Breast epithelium (tissue), 4 donors: ENCODE measurements at regions not wholly inside any gene's neighbourhood (a gene's known extent, or its start where the extent isn't known, plus 50 kb on each side); places are given as distances from the start of the nearest gene placed in this dataset.

ENCODE experiments used
- DNase-seq, 2 donors: peaks; one replicate each; pipeline ENCODE4 v3.0.0-alpha.2; 2019; ENCODE audit warnings: low spot score in 2 of 2
- H3K27ac ChIP-seq, 2 donors: fragments of 200-600 bp; sonication (generic) in 1 of 2; one replicate each; pipeline ENCODE4 v1.5.1; 2016 to 2019; ENCODE audit warnings: mild to moderate bottlenecking in 1 of 2
- H3K27me3 ChIP-seq, 2 donors: fragments of 200-600 bp; sonication (generic) in 1 of 2; one replicate each; pipeline versions ENCODE4 v1.5.1 to v1.6.0; 2017 to 2019; ENCODE audit warnings: control low read depth in 1 of 2, mild to moderate bottlenecking in 1 of 2
- H3K36me3 ChIP-seq: fragments of 200-600 bp; one replicate; pipeline ENCODE4 v1.5.1; 2019
- H3K4me1 ChIP-seq, 2 donors: fragments of 200-600 bp; sonication (generic); one replicate each; pipeline ENCODE4 v1.5.1; 2016 to 2019; ENCODE audit warnings: control low read depth in 1 of 2
- H3K4me3 ChIP-seq, 3 donors: fragments of 200-600 bp; sonication (generic); 1 replicate in 2 of 3; 2 replicates in 1 of 3; pipeline ENCODE4 v1.5.1; 2016 to 2019; ENCODE audit warnings: mild to moderate bottlenecking in 3 of 3, moderate library complexity in 2 of 3
- H3K9me3 ChIP-seq, 2 donors: fragments of 200-600 bp; sonication (generic) in 1 of 2; one replicate each; pipeline ENCODE4 v1.5.1; 2016 to 2019; ENCODE audit warnings: control low read depth in 1 of 2
- CTCF ChIP-seq, 3 donors: fragments of 450-650 bp; IDR thresholded peaks; one replicate each; pipeline ENCODE4 v1.5.1; 2016 to 2017; ENCODE audit warnings: antibody characterized with exemption in 3 of 3, mild to moderate bottlenecking in 3 of 3, moderate library complexity in 3 of 3
- POLR2A ChIP-seq: fragments of 450-650 bp; IDR thresholded peaks from one replicate; pipeline ENCODE4 v1.6.1; 2016; ENCODE audit warnings: antibody characterized with exemption, mild to moderate bottlenecking, moderate library complexity
- POLR2AphosphoS5 ChIP-seq, 3 donors: sonication (generic); formaldehyde crosslinking; IDR thresholded peaks; one replicate each; pipeline ENCODE4 v1.6.1; 2017; ENCODE audit warnings: antibody characterized with exemption in 3 of 3
- intact Hi-C: fragments of 100-400 bp; cut with DNase I; formaldehyde crosslinking; loops from one replicate; pipeline ENCODE4 v1.15.1; 2023; ENCODE audit warnings: low total_unique reads

DNA sequence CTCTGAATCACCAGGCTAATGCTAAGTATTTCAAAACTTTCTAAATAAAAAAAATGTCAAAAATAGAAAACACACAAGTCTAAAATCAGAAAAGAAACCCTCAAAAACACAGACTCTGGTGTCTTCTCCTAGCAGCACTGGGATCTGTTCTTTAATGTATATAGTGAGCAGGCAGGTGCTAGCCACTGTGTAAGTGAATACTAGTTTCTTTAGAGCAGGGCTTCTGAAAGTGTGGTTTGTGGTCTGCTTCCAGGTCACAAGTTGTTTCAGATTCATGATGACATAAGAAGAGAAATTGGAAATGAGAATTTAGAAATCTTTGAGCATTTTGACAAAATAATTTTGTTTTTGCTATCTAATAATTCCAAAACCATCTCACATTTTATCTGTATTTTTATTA, 763.1 kb downstream of the USP25 start:
- H3K27me3 ChIP-seq = no peaks in the 10 kb centered on the region
- H3K9me3 ChIP-seq = no peaks in the 10 kb centered on the region
- no peak for TF ChIP-seq CTCF (IDR thresholded peaks at IDR 0.05)
- no peak for TF ChIP-seq POLR2A
- no peak for TF ChIP-seq POLR2AphosphoS5 (IDR thresholded peaks at IDR 0.05)
- no peak for DNase-seq
- no peaks in the 10 kb centered on the region for H3K4me1 ChIP-seq
- H3K27ac ChIP-seq = no peak overlapping the region
- H3K36me3 ChIP-seq = no peaks in the 10 kb centered on the region
- H3K4me3 ChIP-seq = no peak overlapping the region
- intact Hi-C loops = no loop called here

GRCh38 chr21:16496609-16497008, 766.8 kb downstream of the USP25 start:
- Histone ChIP-seq H3K9me3 (no peaks in the 10 kb centered on the region), H3K27ac (no peak overlapping the region), H3K4me3 (no peak overlapping the region), H3K36me3 (no peaks in the 10 kb centered on the region), H3K27me3 (no peaks in the 10 kb centered on the region), H3K4me1 (no peaks in the 10 kb centered on the region)
- DNase-seq = no peak
- intact Hi-C loops = no loop called here
- TF ChIP-seq POLR2AphosphoS5 (IDR thresholded peaks at IDR 0.05) (no peak), CTCF (IDR thresholded peaks at IDR 0.05) (no peak), POLR2A (no peak)

DNA sequence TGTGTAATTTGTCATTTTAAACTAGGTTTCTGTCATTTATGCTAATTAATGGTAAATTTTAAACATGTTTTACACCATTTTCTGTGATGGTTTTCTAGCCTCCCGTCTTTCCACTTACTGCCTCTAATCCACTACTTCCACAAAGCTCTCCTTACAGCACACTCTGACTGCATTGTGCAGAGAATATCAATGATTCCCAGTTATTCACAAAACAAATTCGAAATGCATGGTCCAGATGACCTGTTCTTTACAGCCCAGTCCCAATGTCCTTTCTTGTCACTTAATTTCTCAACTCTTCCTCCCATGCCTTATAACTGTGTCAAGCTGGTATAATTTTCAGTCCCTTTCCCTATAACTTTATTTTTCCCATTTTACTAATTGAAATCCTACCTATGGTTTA, 770.5 kb downstream of the USP25 start:
- no peaks in the 10 kb centered on the region for H3K9me3 ChIP-seq
- no peak overlapping the region for H3K27ac ChIP-seq
- H3K4me1 ChIP-seq = no peaks in the 10 kb centered on the region
- H3K36me3 ChIP-seq = no peaks in the 10 kb centered on the region
- intact Hi-C loops = no loop called here
- no peak for DNase-seq
- no peak overlapping the region for H3K4me3 ChIP-seq
- TF ChIP-seq CTCF (IDR thresholded peaks at IDR 0.05) (no peak), POLR2AphosphoS5 (IDR thresholded peaks at IDR 0.05) (no peak), POLR2A (no peak)
- no peaks in the 10 kb centered on the region for H3K27me3 ChIP-seq

DNA sequence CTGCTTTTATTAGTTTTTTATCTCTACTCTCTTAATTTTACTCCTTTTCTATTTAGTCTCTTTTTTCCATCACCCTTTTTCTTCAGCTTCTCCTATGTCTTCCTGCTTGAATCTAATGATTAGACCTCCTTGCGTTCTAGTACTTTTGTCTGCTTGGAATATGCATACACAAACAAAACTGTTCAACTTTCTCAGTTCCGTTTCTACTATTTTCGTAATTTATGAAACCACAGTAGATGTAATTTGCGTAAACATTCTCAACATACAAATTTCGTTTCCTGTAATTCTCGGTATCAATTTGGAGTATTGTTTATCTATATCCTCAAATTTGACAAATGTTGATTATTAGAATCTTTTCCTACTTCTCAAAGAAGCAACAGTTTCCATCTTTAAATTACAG, 772.5 kb downstream of the USP25 start:
- peaks cover 0 to 6% of the 10 kb centered on the region in 2 donors for H3K4me1 ChIP-seq
- intact Hi-C loops = no loop called here
- DNase-seq = no peak
- TF ChIP-seq CTCF (IDR thresholded peaks at IDR 0.05) (no peak), POLR2A (no peak), POLR2AphosphoS5 (IDR thresholded peaks at IDR 0.05) (no peak)
- no peak overlapping the region for H3K27ac ChIP-seq
- H3K9me3 ChIP-seq = no peaks in the 10 kb centered on the region
- no peaks in the 10 kb centered on the region for H3K27me3 ChIP-seq
- H3K36me3 ChIP-seq = no peaks in the 10 kb centered on the region
- H3K4me3 ChIP-seq = no peak overlapping the region

DNA sequence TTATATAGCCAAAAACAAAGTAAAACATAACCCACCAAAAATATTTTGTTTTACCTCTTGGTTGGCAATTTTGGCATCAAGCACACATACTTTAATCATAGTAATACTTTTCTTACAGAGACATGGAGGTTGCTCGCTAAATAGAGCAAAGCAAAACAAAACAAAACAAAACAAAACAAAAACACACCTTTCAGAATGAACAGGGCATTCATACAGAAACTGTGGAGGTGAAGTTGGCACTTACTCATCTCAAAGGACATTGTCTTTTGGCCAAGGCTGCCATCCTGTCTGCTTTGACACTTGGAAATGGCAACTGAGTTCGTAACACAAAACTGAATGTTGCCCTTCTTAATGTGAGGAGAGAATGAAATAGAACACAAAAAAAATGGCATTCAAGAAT, 773.1 kb downstream of the USP25 start:
- no peak overlapping the region for H3K27ac ChIP-seq
- no peaks in the 10 kb centered on the region for H3K36me3 ChIP-seq
- H3K4me3 ChIP-seq = no peak overlapping the region
- H3K9me3 ChIP-seq = no peaks in the 10 kb centered on the region
- peaks cover 0 to 6% of the 10 kb centered on the region in 2 donors for H3K4me1 ChIP-seq
- no peak for DNase-seq
- intact Hi-C loops = no loop called here
- TF ChIP-seq POLR2A (no peak), CTCF (IDR thresholded peaks at IDR 0.05) (no peak), POLR2AphosphoS5 (IDR thresholded peaks at IDR 0.05) (no peak)
- H3K27me3 ChIP-seq = no peaks in the 10 kb centered on the region
